HEK293T (cell line): ENCODE measurements at regions not wholly inside any gene's neighbourhood (a gene's known extent, or its start where the extent isn't known, plus 50 kb on each side); places are given as distances from the start of the nearest gene placed in this dataset.

Experiments used
- BHLHE40 ChIP-seq: fragments of 450-650 bp; IDR thresholded peaks from 2 replicates; pipeline ENCODE4 v1.6.1; 2016; ENCODE audit warnings: mild to moderate bottlenecking, moderate library complexity, borderline replicate concordance
- CTBP1 ChIP-seq: fragments of 450-650 bp; IDR thresholded peaks from 2 replicates; pipeline ENCODE4 v1.6.1; 2016; ENCODE audit warnings: borderline replicate concordance
- ELF4 ChIP-seq: fragments of 450-650 bp; IDR thresholded peaks from 2 replicates; pipeline ENCODE4 v1.6.1; 2017; ENCODE audit warnings: antibody characterized with exemption
- FOXK2 ChIP-seq: fragments of 450-650 bp; IDR thresholded peaks from 2 replicates; pipeline ENCODE4 v1.6.1; 2016; ENCODE audit warnings: mild to moderate bottlenecking
- FOXM1 ChIP-seq: fragments of 450-650 bp; IDR thresholded peaks from 2 replicates; pipeline ENCODE4 v1.6.1; 2017; ENCODE audit warnings: mild to moderate bottlenecking, borderline replicate concordance
- HDGF ChIP-seq: fragments of 450-650 bp; IDR thresholded peaks from 2 replicates; pipeline ENCODE4 v1.6.1; 2017; ENCODE audit warnings: antibody characterized with exemption, borderline replicate concordance
- L3MBTL2 ChIP-seq: fragments of 450-650 bp; conservative IDR thresholded peaks from 2 replicates; pipeline ENCODE4 v1.6.1; 2016; ENCODE audit warnings: mild to moderate bottlenecking
- LEF1 ChIP-seq: fragments of 450-650 bp; IDR thresholded peaks from 2 replicates; pipeline ENCODE4 v1.6.1; 2017; ENCODE audit warnings: mild to moderate bottlenecking, borderline replicate concordance
- SP1 ChIP-seq: fragments of 450-650 bp; IDR thresholded peaks from 2 replicates; pipeline ENCODE4 v1.6.1; 2017
- SUZ12 ChIP-seq: fragments of 450-650 bp; IDR thresholded peaks from 2 replicates; pipeline ENCODE4 v1.6.1; 2016; ENCODE audit warnings: mild to moderate bottlenecking
- TARDBP ChIP-seq: fragments of 450-650 bp; IDR thresholded peaks from 2 replicates; pipeline ENCODE4 v1.6.1; 2016
- ZNF384 ChIP-seq: fragments of 450-650 bp; IDR thresholded peaks from 2 replicates; pipeline ENCODE4 v1.6.1; 2016
- TF ChIP-seq, protein P1 (sequence below): fragments of 450-650 bp; IDR thresholded peaks from 2 replicates; pipeline ENCODE4 v1.6.1; 2016

- TF ChIP-seq BHLHE40: no peak
- no peak for TF ChIP-seq TARDBP
- TF ChIP-seq ELF4: no peak
- no peak for TF ChIP-seq FOXM1
- TF ChIP-seq SUZ12: no peak
- TF ChIP-seq SP1: no peak
- TF ChIP-seq, protein P1, sequence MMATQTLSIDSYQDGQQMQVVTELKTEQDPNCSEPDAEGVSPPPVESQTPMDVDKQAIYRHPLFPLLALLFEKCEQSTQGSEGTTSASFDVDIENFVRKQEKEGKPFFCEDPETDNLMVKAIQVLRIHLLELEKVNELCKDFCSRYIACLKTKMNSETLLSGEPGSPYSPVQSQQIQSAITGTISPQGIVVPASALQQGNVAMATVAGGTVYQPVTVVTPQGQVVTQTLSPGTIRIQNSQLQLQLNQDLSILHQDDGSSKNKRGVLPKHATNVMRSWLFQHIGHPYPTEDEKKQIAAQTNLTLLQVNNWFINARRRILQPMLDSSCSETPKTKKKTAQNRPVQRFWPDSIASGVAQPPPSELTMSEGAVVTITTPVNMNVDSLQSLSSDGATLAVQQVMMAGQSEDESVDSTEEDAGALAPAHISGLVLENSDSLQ: no peak
- no peak for TF ChIP-seq LEF1
- no peak for TF ChIP-seq CTBP1
- TF ChIP-seq ZNF384: no peak
- TF ChIP-seq L3MBTL2: no peak
- TF ChIP-seq FOXK2: no peak
- TF ChIP-seq HDGF: no peak
These were observed 1245.5 kb downstream of the GATA3 start for GRCh38 chr10:9299966-9300365.
